ENCODE measurements at regions not wholly inside any gene's neighbourhood (a gene's known extent, or its start where the extent isn't known, plus 50 kb on each side); places are given as distances from the start of the nearest gene placed in this dataset.
"Not testable (repeated sequence)": the region's sequence is repeated elsewhere in the genome, so short reads cannot be mapped to it uniquely, and the experiment has no call there.

DNA sequence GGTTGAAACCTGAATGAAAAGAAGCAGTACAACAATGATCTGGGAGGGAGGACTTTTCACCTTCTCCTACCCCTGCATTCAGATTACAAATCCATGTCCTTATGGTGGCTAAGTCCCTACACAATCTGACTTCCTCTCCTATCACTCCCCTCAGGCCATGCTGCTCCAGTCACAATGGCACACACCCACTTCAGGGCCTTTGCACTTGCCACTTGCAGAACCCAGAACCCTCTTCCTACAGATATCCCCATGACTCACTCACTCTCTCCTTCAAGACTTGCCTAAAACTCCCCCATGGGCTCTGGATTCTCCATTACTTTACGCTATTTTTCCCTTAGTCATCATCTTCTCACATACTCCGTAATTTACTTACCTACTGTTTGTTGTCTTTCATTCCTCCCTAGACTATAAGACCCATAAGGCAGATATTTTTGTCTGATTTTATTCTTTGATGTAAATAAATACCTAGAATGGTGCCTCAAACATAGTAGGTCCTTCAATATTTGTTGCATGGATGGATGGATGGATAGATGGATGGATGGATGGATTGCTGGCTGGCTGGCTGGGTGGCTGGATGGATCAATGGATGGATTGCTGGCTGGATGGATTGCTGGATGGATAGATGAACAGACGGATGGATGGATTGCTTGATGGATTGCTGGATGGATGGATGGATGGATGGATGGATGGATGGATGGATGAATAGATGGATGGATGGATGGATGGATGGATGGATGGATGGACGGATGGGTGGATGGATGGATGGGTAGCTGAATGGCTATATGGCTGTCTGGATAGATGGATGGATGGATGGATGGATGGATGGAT is 94.7 kb upstream of the NAV2 start:
- DNase-seq, result no peak

GRCh38 chr11:19615341-19616183 is 97.1 kb upstream of the NAV2 start:
- no peak for DNase-seq

- no peak for DNase-seq
Measured at GRCh38 chr11:19614370-19614940, 98.2 kb upstream of the NAV2 start.

DNA sequence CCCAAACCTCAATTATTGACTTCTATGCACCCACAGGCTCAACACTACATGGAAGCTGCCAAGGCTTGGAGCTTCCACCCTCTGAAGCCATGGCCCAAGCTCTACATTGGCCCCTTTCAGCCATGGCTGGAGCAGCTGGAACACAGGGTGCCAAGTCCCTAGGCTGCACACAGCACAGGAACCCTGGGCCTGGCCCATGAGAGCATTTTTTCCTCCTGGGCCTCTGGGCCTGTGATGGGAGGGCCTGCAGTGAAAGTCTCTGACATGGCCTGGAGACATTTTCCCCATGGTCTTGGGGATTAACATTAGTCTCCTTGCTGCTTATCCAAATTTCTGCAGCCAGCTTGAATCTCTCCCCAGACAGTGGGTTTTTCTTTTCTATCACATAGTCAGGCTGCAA is 100.6 kb upstream of the NAV2 start:
- DNase-seq, result not testable (repeated sequence)

DNA sequence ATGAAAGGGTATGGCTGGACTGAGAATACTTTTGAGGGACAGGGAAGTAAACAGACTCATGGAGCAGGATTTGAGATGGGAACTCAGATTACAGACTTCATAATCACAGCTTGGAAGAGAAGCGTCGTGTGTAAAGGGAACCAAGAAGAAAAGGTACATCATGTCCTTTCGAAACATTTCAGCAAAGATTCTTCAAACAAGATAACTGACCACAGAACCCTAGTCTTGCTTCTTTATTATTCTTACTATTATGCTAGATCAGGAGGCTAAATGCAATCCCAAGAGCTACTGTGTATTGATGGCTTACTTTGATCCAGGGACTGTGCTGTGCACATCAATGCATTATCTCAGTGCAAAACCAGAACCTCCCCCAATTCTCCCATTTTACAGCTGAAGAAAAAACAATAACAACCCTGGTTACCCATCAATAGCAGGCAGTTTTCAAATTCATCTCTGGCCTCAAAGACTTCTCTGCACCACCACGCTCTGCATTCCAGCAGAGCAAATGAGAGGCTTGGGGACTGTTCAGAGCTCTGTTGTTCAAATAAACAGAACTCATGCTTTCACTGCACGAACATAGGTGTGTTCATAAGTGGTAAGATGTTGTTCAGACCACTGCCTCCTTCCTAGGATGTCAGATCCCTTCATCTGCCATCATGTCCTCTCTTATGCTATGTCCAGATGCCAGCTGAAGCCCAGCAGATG is 104.8 kb upstream of the NAV2 start:
- DNase-seq, result no peak

- DNase-seq, result no peak
Measured at GRCh38 chr11:19606856-19607655, 105.6 kb upstream of the NAV2 start.

GRCh38 chr11:19605520-19606371 is 106.9 kb upstream of the NAV2 start:
- no peak for DNase-seq

- DNase-seq, result no peak
Measured at GRCh38 chr11:19604679-19605375, 107.8 kb upstream of the NAV2 start.

- no peak for DNase-seq
Measured at GRCh38 chr11:19603771-19604170, 108.9 kb upstream of the NAV2 start.

- no peak for DNase-seq
Measured at GRCh38 chr11:19602891-19603290, 109.7 kb upstream of the NAV2 start.

DNA sequence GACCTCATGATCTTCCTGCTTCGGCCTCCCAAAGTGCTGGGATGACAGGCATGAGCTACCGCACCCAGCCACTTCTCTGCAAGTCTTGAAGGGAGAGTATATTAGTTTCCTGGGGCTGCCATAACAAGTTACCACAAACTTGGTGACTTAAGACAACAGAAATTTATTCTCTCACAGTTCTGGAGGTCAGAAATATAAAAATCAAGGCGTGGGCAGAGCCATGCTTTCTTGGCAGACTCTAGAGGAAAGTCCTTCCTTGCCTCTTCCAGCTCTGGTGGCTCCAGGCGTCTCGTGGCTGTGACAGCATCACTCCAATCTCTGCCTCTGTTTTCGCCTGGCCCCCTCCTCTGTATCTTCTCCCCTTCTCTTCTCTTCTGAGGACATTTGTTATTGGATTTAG is 110.2 kb upstream of the NAV2 start:
- no peak for DNase-seq

- no peak for DNase-seq
Measured at GRCh38 chr11:19601235-19601634, 111.4 kb upstream of the NAV2 start.

DNA sequence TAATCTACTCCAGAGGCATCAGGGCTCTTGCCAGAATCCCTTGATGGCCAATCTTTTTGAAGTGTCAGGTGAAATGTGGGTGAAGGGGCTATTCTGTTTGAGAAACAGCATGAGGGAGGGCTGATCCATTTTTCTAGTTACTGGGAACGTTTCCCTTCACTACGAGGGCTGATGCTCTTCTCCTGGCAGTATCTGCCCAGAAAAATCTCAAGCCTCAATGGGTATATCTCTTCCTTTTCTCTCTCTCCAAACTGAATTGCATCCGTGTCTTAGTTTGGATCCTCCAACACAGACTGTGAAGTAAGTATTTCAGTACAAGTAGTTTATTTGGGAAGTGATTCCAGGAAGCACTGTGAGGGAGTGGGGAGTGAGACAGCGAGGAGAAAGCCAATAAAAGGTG is 113.0 kb upstream of the NAV2 start:
- no peak for DNase-seq

GRCh38 chr11:19598876-19599486 is 113.7 kb upstream of the NAV2 start:
- DNase-seq, result no peak

DNA sequence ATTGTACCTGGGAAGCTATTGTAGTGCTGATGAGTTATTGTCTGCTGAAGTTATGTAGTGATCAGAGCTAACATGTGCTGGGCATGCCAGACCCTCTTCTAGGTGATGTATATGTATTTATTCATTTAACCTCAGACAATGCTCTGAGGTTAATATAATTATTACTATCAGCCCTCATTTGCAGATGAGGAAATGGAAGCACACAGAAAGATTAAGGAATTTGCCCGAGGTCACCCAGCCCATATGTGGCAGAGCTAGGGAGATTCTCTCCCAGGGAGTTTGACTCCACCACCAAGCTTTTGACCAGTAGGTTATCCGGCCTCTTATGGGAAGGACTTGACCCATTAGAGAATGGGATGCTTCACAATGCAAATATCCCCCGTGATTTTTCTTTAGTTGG is 114.2 kb upstream of the NAV2 start:
- no peak for DNase-seq

DNA sequence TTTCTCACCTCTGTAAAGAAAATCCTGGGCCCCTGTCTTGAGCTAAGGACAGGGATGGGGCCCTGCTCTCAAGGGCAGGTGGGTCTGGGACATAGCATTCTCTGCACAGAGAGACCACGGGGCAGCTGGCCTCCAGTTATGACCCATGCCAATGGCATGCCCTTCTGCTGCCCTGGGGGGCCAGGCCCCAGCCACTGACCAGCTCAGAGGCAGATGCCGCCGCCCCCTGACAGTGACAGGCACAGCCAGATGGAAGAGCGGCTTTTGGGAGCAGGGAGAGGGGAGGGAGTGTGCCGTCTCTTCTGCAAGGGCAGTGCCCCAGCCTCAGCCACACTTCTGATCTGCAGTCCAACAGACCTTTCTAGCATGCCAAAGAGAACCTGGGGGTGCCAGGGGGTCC is 114.8 kb upstream of the NAV2 start:
- no peak for DNase-seq

- no peak for DNase-seq
Measured at GRCh38 chr11:19597206-19597605, 115.4 kb upstream of the NAV2 start.

DNA sequence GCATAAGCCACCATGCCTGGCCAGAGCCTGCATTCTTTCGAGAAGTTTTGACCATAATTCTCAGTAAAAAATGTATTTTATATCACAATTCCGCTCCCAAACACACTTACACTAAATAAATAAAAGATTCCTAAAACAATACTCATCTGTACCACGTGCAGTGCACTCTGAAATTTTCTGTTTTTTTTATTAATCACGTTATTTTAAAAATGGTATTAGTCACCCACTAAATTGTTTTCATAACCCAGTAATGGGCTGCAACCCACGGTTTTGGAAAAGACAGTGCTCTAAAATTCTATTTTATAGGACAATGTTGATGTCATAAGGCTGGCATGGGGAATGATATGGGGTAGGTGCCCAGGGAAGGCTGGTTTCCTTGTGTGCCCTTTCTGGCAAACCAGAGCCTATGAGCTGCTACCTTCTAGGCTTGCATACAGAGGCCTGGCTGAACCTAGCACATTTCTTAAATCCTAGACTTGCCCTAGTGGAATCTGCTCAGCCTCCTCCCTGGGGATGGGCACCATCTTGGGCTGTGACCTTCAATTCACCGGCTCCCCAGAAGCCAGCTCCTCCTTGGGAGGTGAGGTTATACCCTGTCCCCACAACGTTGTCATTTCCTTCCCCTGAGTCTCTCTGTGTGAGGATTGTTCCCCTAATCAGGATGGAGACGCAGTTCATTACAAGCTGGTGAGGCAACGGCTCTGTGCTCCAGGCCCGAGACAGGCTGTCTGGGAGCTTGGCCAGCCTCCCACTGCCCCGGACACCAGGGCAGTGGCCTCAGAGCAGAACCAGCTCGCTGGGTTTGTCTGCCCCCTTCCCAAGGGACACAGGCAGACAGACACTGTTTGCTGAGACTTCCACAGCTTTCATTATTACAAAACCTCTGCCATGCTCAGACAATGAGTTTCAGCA is 116.5 kb upstream of the NAV2 start:
- DNase-seq, result no peak

DNA sequence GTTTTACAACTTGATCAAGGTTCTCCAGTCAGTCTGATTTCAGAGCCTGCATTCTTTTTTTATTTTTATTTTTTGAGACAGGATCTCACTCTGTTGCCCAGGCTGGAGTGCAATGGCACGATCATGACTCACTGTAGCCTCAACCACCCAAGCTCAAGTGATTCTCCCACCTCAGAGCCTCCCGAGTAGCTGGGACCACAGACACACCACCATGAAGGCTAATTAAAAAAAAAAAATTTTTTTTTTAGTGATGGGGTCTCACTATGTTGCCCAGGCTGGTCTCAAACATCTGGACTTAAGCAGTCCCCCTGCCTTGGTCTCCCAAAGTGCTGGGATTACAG is 117.2 kb upstream of the NAV2 start:
- DNase-seq, result no peak
